GM18502 (cell line): ENCODE measurements at regions not wholly inside any gene's neighbourhood (a gene's known extent, or its start where the extent isn't known, plus 50 kb on each side); places are given as distances from the start of the nearest gene placed in this dataset.
"Not testable (repeated sequence)": the region's sequence is repeated elsewhere in the genome, so short reads cannot be mapped to it uniquely, and the experiment has no call there.

Experiments
- ATAC-seq: cut with Tn5 transposase; IDR thresholded peaks from one replicate; pipeline ENCODE4 v1.9.1; 2021; ENCODE audit warnings: mild to moderate bottlenecking; ENCODE audit not compliant: unreplicated experiment, poor library complexity

DNA sequence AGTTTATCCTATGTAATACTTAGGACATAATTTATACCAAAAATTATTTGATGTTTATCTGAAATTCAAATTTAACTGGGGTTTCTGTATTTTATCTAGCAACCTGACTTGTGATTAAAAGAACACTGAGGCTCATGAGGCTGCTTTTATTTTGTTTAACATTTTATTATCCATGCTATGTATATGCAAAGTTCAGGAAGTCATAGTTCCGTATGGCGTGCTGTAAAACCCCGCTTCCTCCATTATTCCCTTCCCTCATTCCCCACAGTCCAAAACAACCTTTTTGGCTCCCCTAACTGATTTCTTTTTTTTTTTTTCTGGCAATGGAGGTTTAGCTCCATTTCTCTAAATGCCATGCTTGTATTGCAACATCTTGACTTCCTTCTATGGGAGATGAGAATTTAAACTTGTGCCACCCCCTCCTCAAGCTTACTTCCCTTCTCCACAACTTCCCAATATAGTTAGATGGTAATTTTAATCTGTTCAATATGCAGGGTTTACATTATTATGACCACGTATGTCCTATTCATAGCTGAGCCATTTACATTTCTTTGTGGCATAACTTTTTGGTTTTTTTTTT lies 138.0 kb upstream of the DNAH14 start:
- ATAC-seq, result no peak

DNA sequence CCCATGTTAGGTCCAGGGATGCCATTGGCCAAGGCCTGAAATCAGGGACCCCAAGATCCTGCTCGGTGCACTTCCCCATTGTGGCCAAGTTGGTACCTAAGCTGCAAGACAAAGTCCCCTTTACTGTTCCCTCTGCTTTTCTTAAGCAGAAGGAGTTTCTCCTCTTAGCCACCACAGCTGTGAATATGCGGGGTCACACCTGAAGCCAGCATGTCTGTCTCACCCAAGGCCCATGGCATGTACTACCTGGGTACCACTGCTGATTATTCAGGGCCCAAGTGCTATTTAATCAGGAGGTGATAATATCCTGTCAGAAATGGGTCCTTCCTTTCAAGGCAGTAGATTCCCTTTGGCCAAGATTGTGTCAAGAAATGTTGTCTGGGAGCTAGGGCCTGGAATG lies 133.9 kb upstream of the DNAH14 start:
- no peak for ATAC-seq

DNA sequence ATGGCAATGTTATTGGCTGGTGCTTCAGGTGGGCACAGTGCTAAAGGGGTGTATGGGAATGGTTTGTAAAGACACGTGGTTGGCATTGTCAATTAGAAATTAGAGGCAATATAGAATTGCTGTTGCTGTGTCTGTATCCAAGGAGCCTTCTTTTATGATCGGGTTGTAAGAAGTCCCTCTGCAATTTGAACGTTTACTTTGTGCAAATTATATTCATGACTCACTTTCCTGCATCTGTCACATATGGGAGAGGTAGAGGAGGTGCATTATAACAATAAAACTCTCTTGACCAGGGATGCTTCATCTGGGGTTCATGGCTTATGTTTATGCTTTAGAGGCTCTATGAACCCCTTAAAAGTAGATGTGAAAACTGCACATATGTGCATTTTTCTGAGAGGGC lies 130.4 kb upstream of the DNAH14 start:
- no peak for ATAC-seq

DNA sequence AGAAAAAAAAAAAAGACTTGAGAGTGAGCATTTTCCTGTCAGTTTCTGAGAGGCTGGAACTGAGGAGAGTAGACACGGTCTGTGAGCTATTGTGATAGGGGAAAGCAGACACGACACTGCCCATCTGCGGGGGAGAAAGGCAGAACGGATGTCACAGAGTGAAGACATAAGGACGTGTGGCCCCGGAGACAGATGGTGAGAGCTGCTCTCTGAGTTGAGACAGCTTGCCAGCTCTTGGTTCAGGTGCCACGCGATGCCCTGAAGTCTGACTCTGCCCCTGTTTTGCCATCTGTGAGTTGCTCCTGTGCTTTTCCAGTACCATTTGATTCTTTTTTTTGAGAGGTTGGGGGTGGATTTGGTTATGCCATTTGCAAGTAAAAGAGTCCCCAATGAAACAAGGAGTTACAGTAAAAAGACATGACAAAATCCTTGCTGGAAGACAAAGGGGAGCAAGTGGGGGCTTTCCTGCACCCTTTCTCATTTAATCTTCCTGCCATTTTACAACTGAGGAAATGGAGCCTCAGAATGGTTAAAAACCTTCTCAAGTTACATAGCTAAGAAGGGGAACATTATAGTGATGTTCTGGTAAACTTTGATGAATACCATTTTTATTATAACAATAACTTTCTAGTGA lies 128.9 kb upstream of the DNAH14 start:
- ATAC-seq, result no peak

DNA sequence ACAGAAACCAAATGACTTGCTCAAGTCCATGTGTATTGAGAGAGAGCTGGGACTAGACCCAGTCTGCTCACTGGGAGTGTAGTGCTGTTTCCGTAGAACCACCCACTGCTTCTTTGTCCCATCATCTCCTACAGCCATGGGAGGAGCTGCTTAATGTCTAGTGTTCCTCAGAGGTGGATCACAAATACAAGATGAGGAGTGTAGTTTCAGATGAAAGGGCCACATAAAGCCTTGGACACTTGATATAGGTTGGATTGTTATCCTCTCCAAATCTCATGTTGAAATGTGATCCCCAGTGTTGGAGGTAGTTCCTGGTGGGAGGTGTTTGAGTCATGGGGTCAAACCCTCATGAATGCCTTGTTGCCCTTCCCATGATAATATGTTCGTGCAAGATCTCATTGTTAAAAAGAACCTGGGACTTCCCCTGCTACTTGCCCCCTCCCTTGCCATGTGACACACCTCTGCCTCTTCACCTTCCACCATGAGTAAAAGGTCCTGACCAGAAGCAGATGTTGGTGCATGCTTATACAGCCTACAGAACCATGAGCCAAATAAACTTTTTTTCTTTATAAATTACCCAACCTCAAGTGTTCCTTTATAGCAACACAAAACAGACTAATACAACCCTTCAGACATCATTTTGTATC lies 127.5 kb upstream of the DNAH14 start:
- no peak for ATAC-seq

DNA sequence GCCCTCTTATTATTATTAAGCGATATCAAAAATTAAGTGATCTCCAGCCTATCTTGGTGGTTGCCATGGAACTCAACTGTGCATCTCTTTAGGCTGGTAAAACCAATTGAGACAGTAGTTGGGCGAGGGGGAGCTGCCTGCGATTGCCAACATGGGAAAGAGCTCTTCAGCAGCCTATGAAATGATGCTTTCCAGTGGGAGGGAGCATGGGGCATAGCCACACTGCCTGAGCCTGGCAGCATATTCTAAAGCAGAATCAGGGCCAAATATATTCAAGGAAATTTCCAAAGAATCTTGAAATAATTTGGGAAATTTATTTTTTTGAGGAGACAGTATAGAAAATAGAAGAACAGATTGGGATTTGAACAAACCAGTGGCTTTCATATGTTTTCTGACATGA lies 126.9 kb upstream of the DNAH14 start:
- ATAC-seq, result no peak

DNA sequence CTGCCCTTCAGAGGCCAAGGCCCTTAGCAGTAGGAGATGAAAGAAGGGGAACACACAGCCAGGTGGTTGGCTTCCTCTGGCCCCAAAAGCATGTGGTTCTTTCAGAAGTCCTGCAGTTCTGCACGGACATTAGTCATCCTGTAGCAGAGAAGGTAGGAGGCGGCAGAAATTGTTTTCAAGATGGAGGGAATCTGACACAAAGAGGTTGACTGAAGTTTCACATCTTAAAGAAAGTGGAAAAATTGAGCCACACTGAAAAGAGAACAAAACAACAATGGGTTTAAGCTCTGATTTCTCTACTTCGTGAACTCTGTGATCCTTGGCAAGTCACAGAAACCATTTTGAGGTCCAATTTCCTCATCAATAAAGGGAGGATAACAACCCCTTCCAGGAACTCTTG lies 125.3 kb upstream of the DNAH14 start:
- no peak for ATAC-seq

DNA sequence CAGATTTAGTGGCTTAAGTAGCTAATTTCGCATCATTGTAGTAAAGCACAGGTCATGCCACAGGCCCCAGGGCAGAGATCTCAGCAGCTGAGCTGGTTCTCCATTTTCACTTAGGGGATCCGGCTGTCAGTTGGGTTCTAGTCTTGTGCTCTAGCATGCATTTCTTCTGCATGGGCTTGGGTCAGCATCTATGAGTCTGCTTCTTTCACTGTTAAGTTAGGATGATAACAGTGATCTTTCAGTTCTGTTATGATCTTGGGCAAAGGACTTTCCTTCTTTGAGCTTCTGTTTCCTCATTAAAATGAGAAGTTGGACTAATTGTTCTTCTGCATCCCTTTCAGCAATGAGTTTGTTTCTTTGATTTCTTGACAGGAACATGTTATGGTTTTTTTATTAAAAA lies 123.6 kb upstream of the DNAH14 start:
- ATAC-seq, result no peak

DNA sequence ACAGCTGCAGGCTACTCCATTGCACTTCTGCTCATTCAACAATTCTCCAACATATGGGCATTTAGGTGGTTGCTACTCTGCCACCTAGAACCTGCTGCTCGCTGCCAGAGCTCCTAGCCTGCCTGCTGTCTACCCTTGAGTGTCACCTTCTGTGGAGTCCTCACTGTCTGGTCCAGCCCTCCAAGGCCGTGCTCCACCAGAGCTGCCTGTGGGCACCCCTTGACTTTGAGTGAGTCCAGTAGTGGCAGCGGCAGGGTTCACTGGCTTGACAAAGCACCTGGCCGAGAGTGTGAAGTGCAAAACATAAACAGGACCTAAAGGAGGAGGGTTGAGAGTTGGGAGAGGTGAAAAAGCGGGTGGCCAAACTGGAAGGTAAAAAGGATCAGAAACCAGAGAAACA lies 120.3 kb upstream of the DNAH14 start:
- ATAC-seq, result no peak

DNA sequence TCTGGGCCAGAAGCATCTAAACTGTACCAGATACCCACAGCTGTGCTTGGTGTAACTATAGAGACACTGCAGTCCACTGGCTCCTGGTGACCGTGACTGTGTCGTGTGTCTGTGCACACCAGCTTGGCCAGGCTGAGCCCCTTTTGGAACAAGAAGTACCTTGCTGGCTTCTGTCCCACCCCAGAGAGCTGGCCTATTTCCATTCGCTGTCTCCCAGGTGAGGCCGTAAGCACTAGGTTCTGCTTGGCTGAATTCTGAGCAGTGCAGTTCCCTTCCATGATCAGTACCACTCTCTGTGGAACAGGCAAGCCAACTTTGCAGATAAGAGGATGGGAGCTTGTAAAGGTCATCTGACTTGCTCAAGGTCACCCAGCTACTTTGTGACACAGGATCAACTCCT lies 119.9 kb upstream of the DNAH14 start:
- ATAC-seq, result no peak

DNA sequence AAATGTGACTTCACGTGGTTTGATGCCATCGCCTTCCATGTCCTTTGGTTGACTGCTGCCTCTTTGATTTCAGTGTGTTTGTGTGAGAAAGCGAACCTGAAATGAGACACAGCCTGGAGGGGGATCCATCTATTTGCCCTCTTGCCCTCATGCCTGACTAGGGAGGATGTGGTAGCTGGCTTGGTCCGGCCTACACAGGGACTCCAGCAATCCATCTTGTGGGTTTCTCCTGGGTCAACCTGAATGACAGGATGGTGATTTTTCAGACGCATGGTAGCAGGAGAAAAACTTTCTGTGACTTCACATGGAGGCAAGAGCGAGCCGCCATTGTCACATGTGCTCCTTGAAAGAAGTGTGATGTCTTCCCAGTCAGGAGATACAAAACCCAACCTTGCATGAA lies 117.9 kb upstream of the DNAH14 start:
- ATAC-seq, result no peak

DNA sequence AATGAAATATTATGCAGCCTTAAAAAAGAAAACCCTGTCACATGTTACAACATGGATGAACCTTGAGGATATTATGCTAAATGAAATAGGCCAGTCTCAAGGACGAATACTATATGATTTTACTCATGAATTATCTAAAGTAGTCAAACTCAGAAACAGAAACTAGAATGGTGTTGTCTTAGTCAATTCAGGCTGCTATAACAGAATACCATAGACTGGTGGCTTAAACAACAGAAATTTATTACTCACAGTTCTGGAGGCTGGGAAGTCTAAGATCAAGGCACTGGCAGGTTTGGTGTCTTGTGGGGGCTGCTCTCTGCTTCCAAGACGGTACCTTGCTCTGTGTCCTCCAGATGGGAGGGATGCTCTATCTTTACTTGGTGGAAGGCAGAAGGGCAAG lies 113.8 kb upstream of the DNAH14 start:
- no peak for ATAC-seq

DNA sequence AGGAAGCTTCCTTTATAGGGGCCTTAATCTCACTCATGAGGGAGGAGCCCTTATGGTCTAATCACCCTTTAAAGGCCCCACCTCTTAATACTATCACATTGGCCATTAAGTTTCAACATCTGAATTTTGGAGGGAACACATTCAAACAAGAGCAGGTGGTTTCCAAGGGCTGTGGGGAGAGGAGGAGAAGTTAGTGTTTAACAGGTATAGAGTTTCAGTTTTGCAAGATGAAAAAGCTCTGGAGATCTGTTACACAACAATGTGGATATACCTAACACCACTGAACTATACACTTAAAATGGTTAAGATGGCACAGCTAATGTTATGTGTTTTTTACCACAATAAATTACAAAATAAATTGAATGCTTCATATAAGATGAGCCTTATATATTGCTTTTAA lies 113.4 kb upstream of the DNAH14 start:
- no peak for ATAC-seq

DNA sequence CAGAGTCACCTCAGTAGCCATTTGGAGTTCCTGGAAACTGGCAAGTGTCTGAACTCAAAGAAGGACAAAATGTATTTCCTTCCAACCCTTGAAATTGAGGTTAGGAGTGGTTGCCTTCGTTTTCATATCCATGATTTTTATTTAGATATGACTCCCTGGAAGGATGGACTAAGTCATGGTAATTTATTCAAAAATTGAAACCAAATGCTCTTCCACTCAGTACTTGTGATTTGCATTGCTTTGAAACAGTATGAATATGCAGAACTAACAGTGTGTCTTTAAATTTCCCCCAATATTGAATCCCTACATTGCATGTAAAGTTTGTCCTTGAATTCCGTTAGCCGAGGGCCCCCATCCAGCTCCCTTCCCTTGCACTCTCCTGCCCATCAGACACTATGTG lies 112.1 kb upstream of the DNAH14 start:
- ATAC-seq, result no peak

DNA sequence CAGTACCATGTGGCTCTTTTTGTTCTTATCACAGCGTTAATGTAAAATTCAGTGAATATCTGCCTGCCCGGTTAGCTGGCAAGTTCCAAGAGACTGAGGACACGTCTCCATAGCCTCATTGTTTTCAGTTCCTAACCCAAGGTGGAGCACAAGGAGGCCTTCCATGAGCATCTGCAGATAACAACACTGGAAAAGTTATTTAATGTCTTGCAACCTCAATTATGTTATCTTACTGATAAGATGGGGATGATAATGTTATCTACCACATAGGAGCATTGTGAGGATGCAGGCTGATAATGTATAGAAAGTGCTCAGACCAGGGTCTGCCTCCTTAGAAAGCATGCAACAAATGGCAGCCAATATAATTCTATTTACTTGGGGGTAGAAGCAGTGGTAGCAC lies 109.6 kb upstream of the DNAH14 start:
- ATAC-seq, result no peak

DNA sequence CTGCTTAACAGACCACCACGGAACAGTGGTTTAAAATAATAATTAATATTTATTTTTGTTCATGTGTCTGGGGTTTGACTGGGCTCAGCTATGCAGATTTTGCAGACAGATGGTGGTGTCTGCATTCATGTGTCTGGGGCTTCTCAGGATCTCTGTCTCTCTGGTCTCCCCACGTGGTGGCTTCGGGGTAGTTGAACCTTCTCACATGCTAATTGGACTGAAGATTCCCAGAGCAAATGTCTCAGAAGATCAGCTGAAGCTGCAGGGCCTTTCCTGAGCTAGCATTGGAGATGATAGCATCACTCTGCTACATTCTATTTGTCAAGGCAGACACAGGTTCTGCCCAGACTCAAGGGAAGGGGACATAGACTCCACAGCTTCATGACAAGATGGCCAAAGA lies 109.1 kb upstream of the DNAH14 start:
- no peak for ATAC-seq

DNA sequence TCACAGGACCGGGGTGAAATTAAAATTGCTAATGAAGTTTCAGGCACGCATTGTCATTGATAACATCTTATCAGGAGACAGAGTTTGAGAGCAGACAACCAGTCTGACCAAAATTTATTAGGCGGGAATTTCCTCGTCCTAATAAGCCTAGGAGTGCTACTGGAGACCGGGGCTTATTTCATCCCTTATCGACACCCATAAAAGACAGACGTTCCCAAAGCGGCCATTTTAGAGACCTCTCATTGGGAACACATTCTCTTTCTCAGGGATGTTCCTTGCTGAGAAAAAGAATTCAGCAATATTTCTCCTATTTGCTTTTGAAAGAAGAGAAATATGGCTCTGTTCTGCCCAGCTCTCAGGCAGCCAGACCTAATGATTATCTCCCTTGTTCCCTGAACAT lies 107.7 kb upstream of the DNAH14 start:
- ATAC-seq, result not testable (repeated sequence)

DNA sequence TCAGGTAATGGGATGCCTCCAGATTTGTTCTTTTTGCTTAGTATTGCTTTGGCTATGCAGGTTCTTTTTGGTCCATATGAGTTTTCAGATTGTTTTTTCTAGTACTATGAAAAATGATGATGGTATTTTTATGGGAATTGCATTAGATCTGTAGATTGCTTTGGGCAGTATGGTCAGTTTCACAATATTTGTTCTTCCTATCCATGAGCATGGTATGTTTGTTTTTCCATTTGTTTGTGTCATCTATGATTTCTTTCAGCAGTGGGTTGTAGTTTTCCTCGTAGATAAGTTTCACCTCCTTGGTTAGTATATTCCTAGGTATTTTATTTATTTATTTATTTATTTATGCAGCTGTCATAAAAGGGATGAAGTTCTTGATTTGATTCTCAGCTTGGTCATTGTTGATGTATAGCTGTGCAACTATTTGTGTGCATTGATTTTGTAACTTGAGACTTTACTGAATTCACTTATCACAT lies 103.9 kb upstream of the DNAH14 start:
- ATAC-seq, result no peak

DNA sequence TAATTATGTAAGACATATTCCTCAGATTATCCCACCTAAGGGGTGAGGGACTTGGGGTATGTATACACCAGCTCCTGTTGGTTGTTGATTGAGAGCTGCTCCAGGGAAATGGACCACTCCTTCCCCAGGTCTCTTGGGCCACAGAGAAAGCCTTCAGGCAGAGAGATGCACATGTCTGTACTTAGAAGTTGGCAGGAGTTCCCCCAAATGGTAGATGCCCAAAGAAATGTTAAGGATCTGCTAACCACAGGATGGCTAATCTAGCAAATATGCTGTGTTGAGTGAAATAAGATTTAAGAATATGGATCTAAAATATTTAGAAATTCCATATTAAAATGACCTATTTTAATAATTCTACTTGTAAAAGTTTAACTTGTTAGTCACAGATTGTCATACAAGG lies 100.8 kb upstream of the DNAH14 start:
- no peak for ATAC-seq

DNA sequence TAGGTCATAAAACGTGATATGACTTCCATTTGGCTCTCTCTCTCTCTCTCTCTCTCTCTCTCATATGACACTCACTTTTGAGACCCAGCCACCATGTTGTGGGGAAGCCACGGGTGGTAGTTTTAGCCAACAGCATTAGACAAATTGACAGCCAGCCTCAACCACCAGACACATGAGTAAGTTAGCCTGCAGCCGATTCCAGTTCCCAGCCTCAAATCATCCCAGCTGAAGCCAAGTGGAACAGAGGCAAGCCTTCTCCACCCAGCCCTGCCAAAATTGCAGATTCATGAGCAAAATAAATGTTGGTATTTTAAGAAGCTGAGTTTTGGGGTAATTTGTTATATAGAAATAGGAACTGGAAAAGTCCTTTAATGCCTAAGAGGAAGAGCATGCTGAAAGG lies 98.0 kb upstream of the DNAH14 start:
- ATAC-seq, result no peak

DNA sequence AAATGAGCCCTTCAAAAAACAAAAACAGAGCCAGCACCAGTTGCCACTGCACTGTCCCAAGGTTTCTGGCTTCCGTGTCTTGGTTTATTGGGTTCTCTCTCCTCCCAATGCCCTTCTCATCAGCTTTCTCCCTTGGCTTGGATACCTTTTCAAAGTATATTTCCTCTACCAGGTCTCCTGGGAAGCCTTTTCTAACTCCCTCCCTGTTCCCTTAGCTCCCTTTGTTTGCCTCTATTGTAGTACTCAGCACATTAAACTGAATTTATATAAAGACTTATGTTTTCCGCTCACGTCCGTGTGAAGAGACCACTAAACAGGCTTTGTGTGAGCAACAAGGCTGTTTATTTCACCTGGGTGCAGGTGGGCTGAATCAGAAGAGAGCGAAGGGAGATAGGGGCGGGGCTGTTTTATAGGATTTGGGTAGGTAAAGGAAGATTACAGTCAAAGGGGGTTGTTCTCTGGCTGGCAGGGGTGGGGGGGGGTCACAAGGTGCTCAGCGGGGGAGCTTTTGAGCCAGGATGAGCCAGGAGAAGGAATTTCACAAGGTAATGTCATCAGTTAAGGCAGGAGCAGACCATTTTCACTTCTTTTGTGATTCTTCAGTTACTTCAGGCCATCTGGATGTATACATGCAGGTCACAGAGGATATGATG lies 89.7 kb upstream of the DNAH14 start:
- ATAC-seq, result not testable (repeated sequence)

DNA sequence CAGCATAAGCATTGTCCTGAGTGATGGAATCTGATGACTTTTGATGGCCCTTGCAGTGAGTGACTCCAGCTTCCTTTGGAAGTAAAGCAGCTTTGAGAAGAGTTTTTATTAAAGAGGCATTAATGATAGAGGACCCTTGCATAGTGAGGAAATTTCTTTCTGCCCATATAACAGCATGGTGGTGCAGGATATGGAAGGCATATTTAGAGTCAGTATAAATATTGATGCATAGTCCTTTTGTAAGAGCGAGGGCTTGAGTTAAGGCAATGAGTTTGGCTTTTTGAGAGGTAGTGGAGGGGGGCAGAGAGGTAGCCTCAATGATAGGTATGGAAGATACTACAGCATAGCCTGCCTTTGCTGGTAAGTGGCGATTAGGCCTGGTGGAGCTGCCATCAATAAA lies 87.7 kb upstream of the DNAH14 start:
- ATAC-seq, result not testable (repeated sequence)
